HG03571 (cell line): ENCODE measurements at regions not wholly inside any gene's neighbourhood (a gene's known extent, or its start where the extent isn't known, plus 50 kb on each side); places are given as distances from the start of the nearest gene placed in this dataset.

Source experiments
- ATAC-seq: cut with Tn5 transposase; IDR thresholded peaks from one replicate; pipeline ENCODE4 v1.9.1; 2021; ENCODE audit not compliant: unreplicated experiment

GRCh38 chr21:16011719-16012118, 281.9 kb downstream of the USP25 start:
- ATAC-seq: no peak

- ATAC-seq: no peak
These were observed 283.8 kb downstream of the USP25 start for GRCh38 chr21:16013570-16013969.

- ATAC-seq: no peak
These were observed 291.1 kb downstream of the USP25 start for GRCh38 chr21:16020878-16021277.

DNA sequence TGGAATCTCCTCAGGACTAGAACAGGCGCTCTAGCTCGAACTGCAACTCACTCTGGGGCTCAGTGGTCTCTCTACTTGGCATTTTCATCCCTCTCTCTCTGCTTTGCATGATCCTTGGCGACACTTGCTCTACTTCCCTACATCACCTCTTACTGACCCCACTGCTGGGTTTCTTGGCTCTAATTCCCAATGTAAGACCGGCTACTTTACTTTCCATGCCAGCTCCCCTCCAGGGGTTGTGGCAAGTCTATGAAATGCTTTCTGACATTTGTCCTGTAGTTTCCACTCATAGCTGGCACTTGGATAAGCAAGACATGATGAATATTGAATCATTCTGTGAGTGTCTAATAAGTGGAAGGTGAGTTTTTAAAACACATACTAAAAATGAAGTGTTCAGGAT, 292.3 kb downstream of the USP25 start:
- no peak for ATAC-seq

- no peak for ATAC-seq
These were observed 293.1 kb downstream of the USP25 start for GRCh38 chr21:16022921-16023320.

DNA sequence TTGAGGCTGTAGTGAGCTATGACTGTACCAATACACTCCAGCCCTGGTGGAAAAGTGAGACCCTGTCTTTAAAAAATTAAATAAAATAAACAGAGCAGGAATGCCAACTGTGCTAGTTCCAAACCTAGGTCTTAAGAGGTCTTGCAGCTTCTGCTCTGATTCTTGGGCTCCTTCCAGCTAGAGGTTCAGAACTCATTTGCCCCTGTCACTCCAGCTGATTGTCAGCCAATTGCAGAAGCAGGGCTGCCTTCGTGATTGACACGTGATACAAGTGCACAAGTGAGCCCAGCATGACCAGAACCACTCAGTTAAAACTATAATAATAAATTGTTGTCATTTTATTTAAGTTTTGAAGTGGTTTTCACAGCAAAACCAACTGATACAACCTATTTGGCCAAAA, 298.4 kb downstream of the USP25 start:
- ATAC-seq: no peak

- ATAC-seq: no peak
These were observed 299.2 kb downstream of the USP25 start for GRCh38 chr21:16028941-16029464.

GRCh38 chr21:16033193-16033592, 303.4 kb downstream of the USP25 start:
- ATAC-seq: no peak

DNA sequence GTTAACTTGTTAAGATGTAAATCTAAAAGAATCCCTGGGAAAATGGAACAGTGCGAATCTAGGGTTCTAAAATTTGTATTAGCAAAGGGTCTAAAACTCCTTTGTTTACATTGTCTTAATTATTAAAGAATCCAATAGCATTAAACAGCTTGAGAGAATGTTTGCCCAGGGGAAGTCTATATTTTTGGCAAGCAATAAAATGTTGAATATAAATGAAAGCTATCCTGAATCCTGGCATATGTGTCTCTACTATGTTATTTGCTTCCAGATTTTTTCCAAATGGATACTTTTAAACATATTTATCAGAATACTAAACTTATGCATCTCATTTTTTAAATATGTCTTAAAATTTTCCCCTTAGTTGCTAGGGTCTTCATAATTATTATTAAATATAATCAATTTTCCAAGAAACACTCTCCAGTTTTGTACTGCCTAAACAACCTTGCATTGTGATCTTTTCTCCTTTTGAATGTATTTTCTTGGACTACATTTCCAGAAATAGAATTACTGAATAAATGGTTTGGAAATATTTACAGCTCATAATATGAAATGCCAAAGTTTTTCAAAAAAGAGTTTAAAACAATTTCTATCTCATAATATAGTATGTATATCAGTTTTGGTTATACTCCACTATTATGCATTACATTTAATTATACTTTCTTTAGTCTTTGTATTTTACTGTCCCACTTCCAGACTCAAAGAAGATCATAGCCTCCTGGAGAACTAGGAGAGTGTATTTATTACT, 304.8 kb downstream of the USP25 start:
- ATAC-seq: no peak

- ATAC-seq: no peak
These were observed 307.7 kb downstream of the USP25 start for GRCh38 chr21:16037421-16037955.

DNA sequence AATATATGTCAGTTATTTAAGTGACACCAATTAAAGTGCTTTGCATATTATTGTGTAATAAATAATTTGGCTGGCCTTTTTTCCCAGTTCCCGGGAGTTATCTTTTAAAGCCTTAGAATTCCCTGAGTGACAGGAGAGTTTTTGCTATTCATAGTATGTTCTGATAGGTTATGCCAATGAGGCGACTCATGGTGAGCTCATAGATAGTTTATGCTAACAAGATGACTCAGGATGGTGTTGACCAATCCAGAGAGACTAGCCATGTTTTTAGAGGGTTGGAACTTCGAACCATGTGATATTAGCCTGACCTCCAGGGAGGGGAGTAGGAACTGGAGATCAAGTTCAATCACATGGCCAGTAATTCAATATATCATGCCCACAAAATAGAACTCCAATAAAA, 310.8 kb downstream of the USP25 start:
- no peak for ATAC-seq

- no peak for ATAC-seq
These were observed 314.9 kb downstream of the USP25 start for GRCh38 chr21:16044676-16045075.

GRCh38 chr21:16046656-16047330, 317.0 kb downstream of the USP25 start:
- no peak for ATAC-seq

DNA sequence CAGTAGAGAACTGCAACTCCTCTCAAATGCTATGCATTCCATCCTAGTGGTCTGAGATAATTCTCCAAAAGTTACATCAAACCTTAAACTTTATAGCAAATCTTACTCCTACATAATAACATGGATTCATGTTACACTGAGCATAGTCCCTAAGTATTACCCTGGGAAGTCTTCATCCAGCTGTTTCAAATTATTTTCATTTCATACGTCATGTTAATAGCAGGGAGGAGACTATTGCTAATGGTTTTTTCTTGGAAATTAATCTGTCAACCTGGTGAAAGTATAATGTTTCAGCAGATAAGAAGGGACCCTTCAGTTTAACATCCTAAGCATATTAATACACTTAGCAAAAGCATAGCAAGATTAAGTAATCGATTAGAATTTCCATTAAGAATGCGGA, 318.1 kb downstream of the USP25 start:
- ATAC-seq: no peak

- ATAC-seq: no peak
These were observed 325.2 kb downstream of the USP25 start for GRCh38 chr21:16055014-16055413.

- ATAC-seq: no peak
These were observed 329.1 kb downstream of the USP25 start for GRCh38 chr21:16058896-16059295.

GRCh38 chr21:16059981-16060380, 330.2 kb downstream of the USP25 start:
- ATAC-seq: no peak

GRCh38 chr21:16061194-16061593, 331.4 kb downstream of the USP25 start:
- ATAC-seq: no peak

DNA sequence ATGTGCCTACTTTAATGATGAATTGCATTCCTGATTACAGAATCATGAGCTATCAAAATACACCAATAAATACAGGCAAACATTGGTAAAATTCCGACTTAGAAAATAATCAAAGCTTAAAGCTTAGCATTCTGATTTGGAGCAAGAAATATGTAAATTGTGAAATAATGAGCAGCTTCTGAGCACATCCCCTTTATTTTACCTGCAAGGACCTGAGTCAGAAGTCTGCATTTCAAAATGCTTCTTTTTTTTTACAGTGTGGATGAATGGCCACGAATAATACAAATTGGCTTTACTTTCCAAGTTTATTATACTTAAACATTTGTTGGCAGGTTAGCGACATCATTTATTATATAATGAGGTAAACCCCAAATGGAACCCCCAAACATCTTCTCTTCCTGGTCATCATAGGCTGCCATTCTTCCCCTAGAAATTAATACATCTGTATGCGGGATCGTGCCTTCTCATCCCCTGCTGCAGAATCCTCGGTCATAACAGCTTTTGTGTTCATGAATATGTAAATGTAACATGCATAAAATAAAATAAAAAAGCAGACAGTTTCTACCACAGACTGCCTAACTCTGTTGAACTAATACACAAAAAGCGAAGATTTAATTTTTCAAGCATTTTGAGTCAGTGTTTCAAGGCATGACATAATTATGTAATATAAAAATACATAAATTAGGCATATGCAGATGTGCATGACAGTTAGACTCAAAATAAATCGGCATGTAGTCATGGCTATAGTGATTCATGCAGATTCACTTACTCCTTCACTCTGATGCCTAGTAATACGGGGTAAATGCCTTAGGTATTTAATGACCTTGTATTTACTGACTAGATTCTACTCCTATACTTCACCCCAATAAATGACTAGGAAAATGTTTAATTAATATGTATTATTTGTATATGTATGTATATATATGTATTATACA, 339.7 kb downstream of the USP25 start:
- ATAC-seq: no peak

- ATAC-seq: no peak
These were observed 340.4 kb downstream of the USP25 start for GRCh38 chr21:16070207-16070651.

- no peak for ATAC-seq
These were observed 341.3 kb downstream of the USP25 start for GRCh38 chr21:16071092-16071491.
